K562 (cell line): ENCODE measurements at regions not wholly inside any gene's neighbourhood (a gene's known extent, or its start where the extent isn't known, plus 50 kb on each side); places are given as distances from the start of the nearest gene placed in this dataset.

ENCODE experiments used
- ATAC-seq: fragments of 200-7000 bp; cut with Tn5 transposase; 3 replicates; pipeline ENCODE4 v1.9.1; 2020; ENCODE audit warnings: moderate library complexity
- BruUV-seq: library from RNA; stranded (reverse); fragments of 400-500 nt; replicated peaks from 2 replicates; lab custom pipeline; 2021; lab: Mats Ljungman, UMichigan
- CTCF ChIA-PET: fragments of 300-600 bp; formaldehyde crosslinking; extraction: SDS; loops from one replicate; lab custom pipeline; 2021; ENCODE audit warnings: low intra/inter-chr PET ratio; lab: Yijun Ruan, JAX
- POLR2A ChIA-PET: fragments of 300-600, 350-650 bp; sonication (Branson Sonifier 250); formaldehyde crosslinking; extraction: SDS; loops from one replicate; lab custom pipeline; 2021; ENCODE audit warnings: antibody characterized with exemption, inconsistent platforms; lab: Yijun Ruan, JAX
- DNase-seq, 4 experiments: peaks; one replicate each; pipeline versions ENCODE4 v3.0.0 to v3.0.0-alpha.2; 2011 to 2018; ENCODE audit warnings: low spot score in 3 of 4, mixed read lengths in 3 of 4; ENCODE audit errors: extremely low read depth in 1 of 4
- FAIRE-seq: peaks from 2 replicates; lab custom pipeline; 2011; peaks lifted over from hg19 to GRCh38; lab: Jason Lieb, UNC
- H2AFZ ChIP-seq: 2 replicates; pipeline ENCODE4 v1.6.0; 2011; ENCODE audit warnings: low read depth, low read length, control low read depth, inconsistent platforms
- H3K27ac ChIP-seq: fragments of 200-600 bp; 3 replicates; pipeline ENCODE4 v1.8.0; 2011; ENCODE audit warnings: low read depth, mild to moderate bottlenecking, control low read depth, inconsistent platforms, low read length, moderate library complexity, mixed read lengths; ENCODE audit errors: extremely low read depth
- H3K27me3 ChIP-seq, 2 experiments: fragments of 300-600 bp in 1 of 2; 2 replicates in 1 of 2; 3 replicates in 1 of 2; pipeline versions ENCODE4 v1.6.0 to v1.8.0; 2011; ENCODE audit warnings: inconsistent platforms in 2 of 2, low read length in 2 of 2, mild to moderate bottlenecking in 1 of 2, mixed read lengths in 1 of 2, moderate library complexity in 1 of 2; ENCODE audit not compliant: control insufficient read depth in 2 of 2, insufficient read depth in 2 of 2
- H3K36me3 ChIP-seq: fragments of 300-600 bp; 3 replicates; pipeline ENCODE4 v1.8.0; 2011; ENCODE audit warnings: mild to moderate bottlenecking, low read length, inconsistent platforms; ENCODE audit not compliant: control insufficient read depth, insufficient read depth
- H3K4me1 ChIP-seq, 2 experiments: fragments of 200-600 bp in 1 of 2; replicated peaks in 1 of 2; 2 replicates in 1 of 2; 3 replicates in 1 of 2; pipeline versions ENCODE4 v1.5.1 to v1.8.0; 2011; ENCODE audit warnings: inconsistent platforms in 2 of 2, low read length in 2 of 2, mild to moderate bottlenecking in 1 of 2, mixed read lengths in 1 of 2, moderate library complexity in 1 of 2; ENCODE audit not compliant: control insufficient read depth in 2 of 2, insufficient read depth in 2 of 2
- H3K4me2 ChIP-seq: 2 replicates; pipeline ENCODE4 v1.6.1; 2011; ENCODE audit warnings: low read length, control low read depth, inconsistent platforms, mixed read lengths; ENCODE audit not compliant: insufficient read depth
- H3K4me3 ChIP-seq: fragments of 200-600 bp; sonication (generic), shearing (Covaris generic); 2 replicates; pipeline ENCODE4 v1.5.1; 2016; ENCODE audit warnings: control low read depth, inconsistent platforms
- H3K79me2 ChIP-seq: fragments of 200-600 bp; 3 replicates; pipeline ENCODE4 v1.8.0; 2011; ENCODE audit warnings: low read length, inconsistent platforms; ENCODE audit not compliant: control insufficient read depth, insufficient read depth
- H3K9ac ChIP-seq, 2 experiments: 2 replicates each; pipeline versions ENCODE4 v1.6.0 to v1.6.1; 2011; ENCODE audit warnings: low read depth in 2 of 2, low read length in 2 of 2, control low read depth in 1 of 2, inconsistent platforms in 1 of 2, mild to moderate bottlenecking in 1 of 2, mixed read lengths in 1 of 2; ENCODE audit not compliant: insufficient read depth in 1 of 2
- H3K9me1 ChIP-seq: one replicate; pipeline ENCODE4 v1.6.0; 2011; ENCODE audit warnings: inconsistent platforms, mild to moderate bottlenecking, low read length, moderate library complexity; ENCODE audit not compliant: control insufficient read depth, insufficient read depth
- H3K9me3 ChIP-seq: replicated peaks from 2 replicates; pipeline ENCODE4 v1.5.1; 2011; ENCODE audit warnings: low read depth, low read length, inconsistent platforms; ENCODE audit not compliant: control insufficient read depth, insufficient read depth
- H4K20me1 ChIP-seq: replicated peaks from 2 replicates; pipeline ENCODE4 v1.6.1; 2011; ENCODE audit warnings: low read length, inconsistent platforms, mixed read lengths; ENCODE audit not compliant: control insufficient read depth, insufficient read depth
- ARHGAP35 ChIP-seq: fragments of 450-650 bp; IDR thresholded peaks from 2 replicates; pipeline ENCODE4 v1.6.1; 2018; ENCODE audit not compliant: partially characterized antibody
- ATF4 ChIP-seq: fragments of 450-650 bp; formaldehyde crosslinking; IDR thresholded peaks from 2 replicates; pipeline ENCODE4 v1.4.0; 2022; ENCODE audit warnings: mild to moderate bottlenecking, moderate library complexity
- ELF2 ChIP-seq: fragments of 250-450 bp; sonication (Bioruptor Pico); IDR thresholded peaks from 2 replicates; pipeline ENCODE4 v1.5.0; 2021; ENCODE audit warnings: mild to moderate bottlenecking
- GABPB2 ChIP-seq: fragments of 250-450 bp; sonication (Bioruptor Pico); conservative IDR thresholded peaks from 2 replicates; pipeline ENCODE4 v1.5.1; 2021; ENCODE audit warnings: mild to moderate bottlenecking
- MBD2 ChIP-seq: sonication (generic); IDR thresholded peaks from 2 replicates; pipeline ENCODE4 v1.6.1; 2016; ENCODE audit warnings: low read depth, borderline replicate concordance
- MEF2D ChIP-seq: conservative IDR thresholded peaks from 2 replicates; pipeline ENCODE4 v1.6.1; 2016; ENCODE audit warnings: low read depth, missing genetic modification characterization, missing compliant biosample characterization
- NFE2 ChIP-seq: IDR thresholded peaks from 2 replicates; pipeline ENCODE4 v1.6.1; 2014; ENCODE audit warnings: antibody characterized with exemption, low read depth
- POU5F1 ChIP-seq: fragments of 150-350 bp; IDR thresholded peaks from 2 replicates; pipeline ENCODE4 v1.6.1; 2014; ENCODE audit warnings: borderline replicate concordance, low read length, low read depth, mild to moderate bottlenecking; ENCODE audit not compliant: partially characterized antibody
- RFX7 ChIP-seq: fragments of 250-450 bp; sonication (Bioruptor Pico); IDR thresholded peaks from 2 replicates; pipeline ENCODE4 v1.5.1; 2021; ENCODE audit warnings: mild to moderate bottlenecking
- SREBF1 ChIP-seq: fragments of 150-350 bp; IDR thresholded peaks from 2 replicates; pipeline ENCODE4 v1.6.1; 2014; ENCODE audit warnings: antibody characterized with exemption, low read depth, low read length, borderline replicate concordance
- TCF7 ChIP-seq: sonication (generic); IDR thresholded peaks from 2 replicates; pipeline ENCODE4 v1.6.1; 2016; ENCODE audit warnings: antibody characterized with exemption, borderline replicate concordance
- ZNF24 ChIP-seq: fragments of 450-650 bp; IDR thresholded peaks from 2 replicates; pipeline ENCODE4 v1.6.1; 2016
- ZNF586 ChIP-seq: fragments of 450-650 bp; formaldehyde crosslinking; conservative IDR thresholded peaks from 2 replicates; pipeline ENCODE4 v1.4.0; 2020; ENCODE audit warnings: mild to moderate bottlenecking, moderate library complexity
- WGBS: fragments of 100-300 bp; shearing (Covaris generic); methylation state at CpG from one replicate; pipeline ENCODE4 v1.1.6; 2016; ENCODE audit warnings: low coverage, mixed read lengths; ENCODE audit not compliant: insufficient coverage; ENCODE audit errors: missing lambda C conversion rate; 5-methylcytosine and 5-hydroxymethylcytosine counted together
- in situ Hi-C: fragments of 300-500 bp; cut with MboI; formaldehyde crosslinking; loops from 4 replicates; pipeline ENCODE4 v1.15.0; 2018; ENCODE audit warnings: inconsistent platforms, mixed read lengths
- intact Hi-C: fragments of 100-400 bp; cut with micrococcal nuclease; formaldehyde crosslinking; loops from 2 replicates; pipeline ENCODE4 v1.14.2; 2022
- TF ChIP-seq, protein P1 (sequence below): fragments of 450-650 bp; formaldehyde crosslinking; IDR thresholded peaks from 2 replicates; pipeline ENCODE4 v1.4.0; 2022; ENCODE audit warnings: missing genetic modification characterization
- TF ChIP-seq, protein P2 (sequence below): fragments of 250-450 bp; sonication (Bioruptor Pico); IDR thresholded peaks from 2 replicates; pipeline ENCODE4 v1.5.0; 2020; ENCODE audit warnings: mild to moderate bottlenecking, borderline replicate concordance
- TF ChIP-seq, protein P3 (sequence below): fragments of 250-450 bp; sonication (Bioruptor Pico); IDR thresholded peaks from 2 replicates; pipeline ENCODE4 v1.8.0; 2021; ENCODE audit warnings: moderate library complexity, mild to moderate bottlenecking, inconsistent platforms

GRCh38 chr21:22083899-22084298 is 1085.7 kb downstream of the NCAM2 start:
- Histone ChIP-seq H4K20me1 (no peaks in the 10 kb centered on the region), H2AFZ (no peak overlapping the region), H3K9ac (no peak overlapping the region), H3K9me1 (no peaks in the 10 kb centered on the region), H3K27me3 (no peaks in the 10 kb centered on the region), H3K4me1 (no peaks in the 10 kb centered on the region), H3K9me3 (no peaks in the 10 kb centered on the region), H3K36me3 (no peaks in the 10 kb centered on the region), H3K27ac (no peak overlapping the region), H3K4me2 (no peak overlapping the region), H3K4me3 (no peak overlapping the region), H3K79me2 (no peaks in the 10 kb centered on the region)
- POLR2A ChIA-PET = no interaction called here
- in situ Hi-C loops (no loop called here), intact Hi-C loops (no loop called here)
- CTCF ChIA-PET = no interaction called here
- FAIRE-seq (no peak), DNase-seq (no peak), ATAC-seq (no peak)
- 74% methylated on average over 3 of the region's 3 CpGs for WGBS
- TF ChIP-seq ELF2 (CRISPR knock-in tag) = no peak
- no peak for TF ChIP-seq GABPB2
- no peak for TF ChIP-seq MBD2
- TF ChIP-seq RFX7 (CRISPR knock-in tag) = no peak
- TF ChIP-seq NFE2 = no peak
- TF ChIP-seq, protein P1, sequence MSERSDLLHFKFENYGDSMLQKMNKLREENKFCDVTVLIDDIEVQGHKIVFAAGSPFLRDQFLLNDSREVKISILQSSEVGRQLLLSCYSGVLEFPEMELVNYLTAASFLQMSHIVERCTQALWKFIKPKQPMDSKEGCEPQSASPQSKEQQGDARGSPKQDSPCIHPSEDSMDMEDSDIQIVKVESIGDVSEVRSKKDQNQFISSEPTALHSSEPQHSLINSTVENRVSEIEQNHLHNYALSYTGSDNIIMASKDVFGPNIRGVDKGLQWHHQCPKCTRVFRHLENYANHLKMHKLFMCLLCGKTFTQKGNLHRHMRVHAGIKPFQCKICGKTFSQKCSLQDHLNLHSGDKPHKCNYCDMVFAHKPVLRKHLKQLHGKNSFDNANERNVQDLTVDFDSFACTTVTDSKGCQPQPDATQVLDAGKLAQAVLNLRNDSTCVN = no peak
- TF ChIP-seq, protein P2, sequence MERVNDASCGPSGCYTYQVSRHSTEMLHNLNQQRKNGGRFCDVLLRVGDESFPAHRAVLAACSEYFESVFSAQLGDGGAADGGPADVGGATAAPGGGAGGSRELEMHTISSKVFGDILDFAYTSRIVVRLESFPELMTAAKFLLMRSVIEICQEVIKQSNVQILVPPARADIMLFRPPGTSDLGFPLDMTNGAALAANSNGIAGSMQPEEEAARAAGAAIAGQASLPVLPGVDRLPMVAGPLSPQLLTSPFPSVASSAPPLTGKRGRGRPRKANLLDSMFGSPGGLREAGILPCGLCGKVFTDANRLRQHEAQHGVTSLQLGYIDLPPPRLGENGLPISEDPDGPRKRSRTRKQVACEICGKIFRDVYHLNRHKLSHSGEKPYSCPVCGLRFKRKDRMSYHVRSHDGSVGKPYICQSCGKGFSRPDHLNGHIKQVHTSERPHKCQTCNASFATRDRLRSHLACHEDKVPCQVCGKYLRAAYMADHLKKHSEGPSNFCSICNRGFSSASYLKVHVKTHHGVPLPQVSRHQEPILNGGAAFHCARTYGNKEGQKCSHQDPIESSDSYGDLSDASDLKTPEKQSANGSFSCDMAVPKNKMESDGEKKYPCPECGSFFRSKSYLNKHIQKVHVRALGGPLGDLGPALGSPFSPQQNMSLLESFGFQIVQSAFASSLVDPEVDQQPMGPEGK (CRISPR knock-in tag) = no peak
- TF ChIP-seq ZNF24 = no peak
- TF ChIP-seq POU5F1 = no peak
- TF ChIP-seq SREBF1 = no peak
- TF ChIP-seq, protein P3, sequence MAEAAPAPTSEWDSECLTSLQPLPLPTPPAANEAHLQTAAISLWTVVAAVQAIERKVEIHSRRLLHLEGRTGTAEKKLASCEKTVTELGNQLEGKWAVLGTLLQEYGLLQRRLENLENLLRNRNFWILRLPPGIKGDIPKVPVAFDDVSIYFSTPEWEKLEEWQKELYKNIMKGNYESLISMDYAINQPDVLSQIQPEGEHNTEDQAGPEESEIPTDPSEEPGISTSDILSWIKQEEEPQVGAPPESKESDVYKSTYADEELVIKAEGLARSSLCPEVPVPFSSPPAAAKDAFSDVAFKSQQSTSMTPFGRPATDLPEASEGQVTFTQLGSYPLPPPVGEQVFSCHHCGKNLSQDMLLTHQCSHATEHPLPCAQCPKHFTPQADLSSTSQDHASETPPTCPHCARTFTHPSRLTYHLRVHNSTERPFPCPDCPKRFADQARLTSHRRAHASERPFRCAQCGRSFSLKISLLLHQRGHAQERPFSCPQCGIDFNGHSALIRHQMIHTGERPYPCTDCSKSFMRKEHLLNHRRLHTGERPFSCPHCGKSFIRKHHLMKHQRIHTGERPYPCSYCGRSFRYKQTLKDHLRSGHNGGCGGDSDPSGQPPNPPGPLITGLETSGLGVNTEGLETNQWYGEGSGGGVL (CRISPR knock-in tag) = no peak
- TF ChIP-seq ATF4 = no peak
- no peak for TF ChIP-seq ZNF586 (CRISPR knock-in tag)
- no peak for TF ChIP-seq MEF2D (tag)
- TF ChIP-seq TCF7 = no peak
- TF ChIP-seq ARHGAP35 = no peak
- no TSS peak for BruUV-seq
